ENCODE measurements at regions not wholly inside any gene's neighbourhood (a gene's known extent, or its start where the extent isn't known, plus 50 kb on each side); places are given as distances from the start of the nearest gene placed in this dataset.

- intact Hi-C loops (cut with DNase I): no loop called here
- H3K27ac ChIP-seq: no peak overlapping the region
- no peaks in the 10 kb centered on the region for H3K36me3 ChIP-seq
- DNase-seq: no peak
- H3K4me1 ChIP-seq: no peaks in the 10 kb centered on the region
- ATAC-seq: no peak
- H3K9me3 ChIP-seq: no peaks in the 10 kb centered on the region
- H3K4me3 ChIP-seq: no peak overlapping the region
- no peak for TF ChIP-seq CTCF (IDR thresholded peaks at IDR 0.05)
- H3K27me3 ChIP-seq (ENCODE audit: low read depth): no peaks in the 10 kb centered on the region
Observed at GRCh38 chr12:107526555-107527180, 158.9 kb upstream of the PWP1 start.

- DNase-seq (no peak), ATAC-seq (no peak)
- H3K36me3 ChIP-seq: no peaks in the 10 kb centered on the region
- H3K4me3 ChIP-seq: no peak overlapping the region
- no peaks in the 10 kb centered on the region for H3K27me3 ChIP-seq (ENCODE audit: low read depth)
- no peak overlapping the region for H3K27ac ChIP-seq
- no peak for TF ChIP-seq CTCF (IDR thresholded peaks at IDR 0.05)
- intact Hi-C loops (cut with DNase I): no loop called here
- H3K9me3 ChIP-seq: peaks cover 3% of the 10 kb centered on the region
- H3K4me1 ChIP-seq: no peaks in the 10 kb centered on the region
Observed at GRCh38 chr12:107528731-107529365, 156.8 kb upstream of the PWP1 start.

- Histone ChIP-seq H3K27ac (no peak overlapping the region), H3K36me3 (no peaks in the 10 kb centered on the region), H3K27me3 (ENCODE audit: low read depth) (no peaks in the 10 kb centered on the region), H3K4me3 (no peak overlapping the region), H3K9me3 (peaks cover 3% of the 10 kb centered on the region), H3K4me1 (no peaks in the 10 kb centered on the region)
- DNase-seq (no peak), ATAC-seq (no peak)
- intact Hi-C loops (cut with DNase I): no loop called here
- TF ChIP-seq CTCF (IDR thresholded peaks at IDR 0.05): no peak
Observed at GRCh38 chr12:107529991-107530390, 155.6 kb upstream of the PWP1 start.

- ATAC-seq: no peak
- intact Hi-C loops (cut with DNase I): no loop called here
- H3K4me1 ChIP-seq: no peaks in the 10 kb centered on the region
Observed at GRCh38 chr12:107530701-107531100, 154.9 kb upstream of the PWP1 start.

DNA sequence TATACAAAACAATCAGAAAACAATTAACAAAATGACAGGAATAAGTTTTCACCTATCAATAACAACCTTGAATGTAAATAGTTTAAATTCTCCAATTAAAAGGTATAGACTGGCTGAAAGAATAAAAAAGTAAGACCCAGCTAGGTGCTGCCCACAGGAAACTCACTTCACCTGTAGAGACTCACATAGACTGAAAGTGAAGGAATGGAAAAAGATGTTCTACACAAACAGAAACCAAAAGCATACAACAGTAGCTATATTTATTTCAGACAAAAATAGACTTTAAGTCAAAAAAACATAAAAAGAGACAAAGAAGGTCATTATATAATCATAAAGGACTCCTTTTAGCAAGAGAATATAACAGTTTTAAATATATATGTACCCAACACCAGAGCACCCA, 152.4 kb upstream of the PWP1 start:
- Histone ChIP-seq H3K36me3 (no peaks in the 10 kb centered on the region), H3K27ac (no peak overlapping the region), H3K4me1 (no peaks in the 10 kb centered on the region), H3K27me3 (ENCODE audit: low read depth) (no peaks in the 10 kb centered on the region), H3K4me3 (no peak overlapping the region), H3K9me3 (peaks cover 3% of the 10 kb centered on the region)
- no peak for ATAC-seq
- no peak for TF ChIP-seq CTCF (IDR thresholded peaks at IDR 0.05)
- no peak for DNase-seq
- intact Hi-C loops (cut with DNase I): no loop called here

More at GRCh38 chr12:107530701-107531100, 154.9 kb upstream of the PWP1 start:
- no peak for DNase-seq
- Histone ChIP-seq H3K27ac (no peak overlapping the region), H3K4me3 (no peak overlapping the region), H3K27me3 (ENCODE audit: low read depth) (no peaks in the 10 kb centered on the region), H3K9me3 (peaks cover 3% of the 10 kb centered on the region), H3K36me3 (no peaks in the 10 kb centered on the region)
- no peak for TF ChIP-seq CTCF (IDR thresholded peaks at IDR 0.05)
